ENCODE measurements at regions not wholly inside any gene's neighbourhood (a gene's known extent, or its start where the extent isn't known, plus 50 kb on each side); places are given as distances from the start of the nearest gene placed in this dataset.

GRCh38 chr9:107942291-107942690, 452.7 kb upstream of the KLF4 start:
- no peak overlapping the region for H2AFZ ChIP-seq (ENCODE audit: control insufficient read depth, low read length)
- no peak overlapping the region for H3K4me2 ChIP-seq (ENCODE audit: control insufficient read depth, extremely low read depth, insufficient read depth, low read depth, low read length)
- no peaks in the 10 kb centered on the region for H4K20me1 ChIP-seq (ENCODE audit: control insufficient read depth, extremely low read depth, insufficient read depth, low read length)
- FAIRE-seq (no peak), DNase-seq (ENCODE audit: low read depth, low spot score) (no peak)
- no peak overlapping the region for H3K27ac ChIP-seq (ENCODE audit: control insufficient read depth, insufficient read depth, low read length)
- no peaks in the 10 kb centered on the region for H3K27me3 ChIP-seq (ENCODE audit: control insufficient read depth, extremely low read depth, insufficient read depth, low read length)
- no peaks in the 10 kb centered on the region for H3K4me1 ChIP-seq (ENCODE audit: control insufficient read depth, extremely low read depth, insufficient read depth, low read length)
- no peak overlapping the region for H3K4me3 ChIP-seq (ENCODE audit: control insufficient read depth in 2 of 3, extremely low read depth in 1 of 3, insufficient read depth in 2 of 3, low read depth in 1 of 3, low read length in 3 of 3)
- dilution Hi-C loops (cut with MboI; ENCODE audit: extremely low pct_ligation_motif_present, low sequenced_read_pairs): no loop called here
- no peaks in the 10 kb centered on the region for H3K79me2 ChIP-seq (ENCODE audit: control insufficient read depth, insufficient read depth, low read length)
- TF ChIP-seq, protein P1, sequence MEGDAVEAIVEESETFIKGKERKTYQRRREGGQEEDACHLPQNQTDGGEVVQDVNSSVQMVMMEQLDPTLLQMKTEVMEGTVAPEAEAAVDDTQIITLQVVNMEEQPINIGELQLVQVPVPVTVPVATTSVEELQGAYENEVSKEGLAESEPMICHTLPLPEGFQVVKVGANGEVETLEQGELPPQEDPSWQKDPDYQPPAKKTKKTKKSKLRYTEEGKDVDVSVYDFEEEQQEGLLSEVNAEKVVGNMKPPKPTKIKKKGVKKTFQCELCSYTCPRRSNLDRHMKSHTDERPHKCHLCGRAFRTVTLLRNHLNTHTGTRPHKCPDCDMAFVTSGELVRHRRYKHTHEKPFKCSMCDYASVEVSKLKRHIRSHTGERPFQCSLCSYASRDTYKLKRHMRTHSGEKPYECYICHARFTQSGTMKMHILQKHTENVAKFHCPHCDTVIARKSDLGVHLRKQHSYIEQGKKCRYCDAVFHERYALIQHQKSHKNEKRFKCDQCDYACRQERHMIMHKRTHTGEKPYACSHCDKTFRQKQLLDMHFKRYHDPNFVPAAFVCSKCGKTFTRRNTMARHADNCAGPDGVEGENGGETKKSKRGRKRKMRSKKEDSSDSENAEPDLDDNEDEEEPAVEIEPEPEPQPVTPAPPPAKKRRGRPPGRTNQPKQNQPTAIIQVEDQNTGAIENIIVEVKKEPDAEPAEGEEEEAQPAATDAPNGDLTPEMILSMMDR (optimal IDR thresholded peaks at IDR 0.05 in 1 of 3, IDR thresholded peaks at IDR 0.05 in 1 of 3, conservative IDR thresholded peaks at IDR 0.05 in 1 of 3; ENCODE audit: extremely low read depth in 1 of 3, insufficient read depth in 2 of 3, low read length in 3 of 3): no peak
- no peak for TF ChIP-seq EZH2 (IDR thresholded peaks at IDR 0.05; ENCODE audit: low read length)
- H3K9me3 ChIP-seq (ENCODE audit: control insufficient read depth, low read depth, low read length): no peaks in the 10 kb centered on the region
- H3K9me1 ChIP-seq (ENCODE audit: control insufficient read depth, extremely low read depth, insufficient read depth, low read length): no peaks in the 10 kb centered on the region
- no peak overlapping the region for H3K9ac ChIP-seq (ENCODE audit: control insufficient read depth, extremely low read depth, insufficient read depth, low read length)
- H3K36me3 ChIP-seq (ENCODE audit: control insufficient read depth in 2 of 2, extremely low read depth in 1 of 2, insufficient read depth in 2 of 2, low read length in 2 of 2): no peaks in the 10 kb centered on the region

- dilution Hi-C loops (cut with MboI; ENCODE audit: extremely low pct_ligation_motif_present, low sequenced_read_pairs): no loop called here
- Histone ChIP-seq H3K9me3 (ENCODE audit: control insufficient read depth, low read depth, low read length) (no peaks in the 10 kb centered on the region), H3K9me1 (ENCODE audit: control insufficient read depth, extremely low read depth, insufficient read depth, low read length) (no peaks in the 10 kb centered on the region), H3K27me3 (ENCODE audit: control insufficient read depth, extremely low read depth, insufficient read depth, low read length) (no peaks in the 10 kb centered on the region), H3K36me3 (ENCODE audit: control insufficient read depth in 2 of 2, extremely low read depth in 1 of 2, insufficient read depth in 2 of 2, low read length in 2 of 2) (no peaks in the 10 kb centered on the region), H2AFZ (ENCODE audit: control insufficient read depth, low read length) (no peak overlapping the region), H3K4me1 (ENCODE audit: control insufficient read depth, extremely low read depth, insufficient read depth, low read length) (no peaks in the 10 kb centered on the region), H3K79me2 (ENCODE audit: control insufficient read depth, insufficient read depth, low read length) (no peaks in the 10 kb centered on the region), H3K4me3 (ENCODE audit: control insufficient read depth in 2 of 3, extremely low read depth in 1 of 3, insufficient read depth in 2 of 3, low read depth in 1 of 3, low read length in 3 of 3) (no peak overlapping the region), H3K27ac (ENCODE audit: control insufficient read depth, insufficient read depth, low read length) (no peak overlapping the region), H4K20me1 (ENCODE audit: control insufficient read depth, extremely low read depth, insufficient read depth, low read length) (no peaks in the 10 kb centered on the region), H3K9ac (ENCODE audit: control insufficient read depth, extremely low read depth, insufficient read depth, low read length) (no peak overlapping the region), H3K4me2 (ENCODE audit: control insufficient read depth, extremely low read depth, insufficient read depth, low read depth, low read length) (no peak overlapping the region)
- FAIRE-seq: no peak
- TF ChIP-seq EZH2 (IDR thresholded peaks at IDR 0.05; ENCODE audit: low read length): no peak
- TF ChIP-seq, protein P1 (optimal IDR thresholded peaks at IDR 0.05 in 1 of 3, IDR thresholded peaks at IDR 0.05 in 1 of 3, conservative IDR thresholded peaks at IDR 0.05 in 1 of 3; ENCODE audit: extremely low read depth in 1 of 3, insufficient read depth in 2 of 3, low read length in 3 of 3): no peak
- DNase-seq (ENCODE audit: low read depth, low spot score): no peak
These were observed 451.3 kb upstream of the KLF4 start for GRCh38 chr9:107940616-107941595.

All from keratinocyte (primary cell).